Mucosa of descending colon (tissue), 3 donors: ENCODE measurements at regions not wholly inside any gene's neighbourhood (a gene's known extent, or its start where the extent isn't known, plus 50 kb on each side); places are given as distances from the start of the nearest gene placed in this dataset.

ENCODE experiments used
- ATAC-seq: fragments of 200-7000 bp; cut with Tn5 transposase; one replicate; pipeline ENCODE4 v1.9.1; 2020; ENCODE audit warnings: mild to moderate bottlenecking, moderate library complexity
- DNase-seq, 3 donors: peaks; one replicate each; pipeline ENCODE4 v3.0.0-alpha.2; 2020
- H3K36me3 ChIP-seq: fragments of 200-600 bp; one replicate; pipeline ENCODE4 v1.8.0; 2021; ENCODE audit warnings: low read depth, mild to moderate bottlenecking
- H3K4me1 ChIP-seq: fragments of 200-600 bp; one replicate; pipeline ENCODE4 v1.8.0; 2021; ENCODE audit warnings: low read depth, mild to moderate bottlenecking
- H3K4me3 ChIP-seq: fragments of 200-600 bp; one replicate; pipeline ENCODE4 v1.8.0; 2021; ENCODE audit warnings: mild to moderate bottlenecking
- H3K9me3 ChIP-seq: fragments of 200-600 bp; one replicate; pipeline ENCODE4 v1.8.0; 2021; ENCODE audit warnings: mild to moderate bottlenecking
- CTCF ChIP-seq: fragments of 200-600 bp; IDR thresholded peaks from one replicate; pipeline ENCODE4 v1.8.0; 2022; ENCODE audit warnings: antibody characterized with exemption, mild to moderate bottlenecking
- intact Hi-C, 2 donors: fragments of 100-400 bp; cut with DNase I in 1 of 2; cut with micrococcal nuclease in 1 of 2; formaldehyde crosslinking; loops; one replicate each; pipeline versions ENCODE4 v1.11.0 to v1.11.1; 2022; cut with DNase I, micrococcal nuclease
- donor health status: DM: no; HTN: no; CAD: no; lungs with moderate emphysema.
- donor health status: DM: no; HTN: no; CAD: no.
- donor health status: DM: no; HTN: yes; CAD: no.

DNA sequence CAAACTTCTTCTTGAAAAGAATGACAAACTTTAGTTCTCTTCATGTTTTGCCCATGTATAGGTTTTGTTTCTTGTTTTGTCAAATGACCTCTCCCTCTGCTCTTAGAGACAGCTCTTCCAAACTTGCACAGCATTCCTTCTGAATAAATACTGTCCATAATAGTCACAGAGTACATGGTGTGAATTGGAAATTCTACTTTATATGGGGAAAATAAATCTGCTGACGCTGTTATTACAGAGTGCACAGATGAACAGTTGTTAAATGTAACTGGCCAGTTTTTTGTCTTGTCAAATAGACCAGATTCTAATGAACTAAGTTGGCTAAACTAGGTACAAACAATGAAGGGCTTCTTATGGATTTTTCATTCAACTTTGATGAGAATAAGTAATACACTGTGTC, 115.8 kb upstream of the DTNA start:
- ATAC-seq: peak; percentile 30
- H3K4me3 ChIP-seq: no peak overlapping the region
- TF ChIP-seq CTCF: no peak

GRCh38 chr18:34595690-34596089, 114.4 kb upstream of the DTNA start:
- no peaks in the 10 kb centered on the region for H3K4me1 ChIP-seq
- H3K9me3 ChIP-seq: no peaks in the 10 kb centered on the region
- TF ChIP-seq CTCF: no peak
- H3K36me3 ChIP-seq: no peaks in the 10 kb centered on the region
- ATAC-seq (no peak), DNase-seq (no peak)
- intact Hi-C loops: loop anchor here in 1 of 2 donors (10.0 kb wide), 1 partner anchor 189 kb away; no protein-coding TSS in a partner anchor
- H3K4me3 ChIP-seq: no peak overlapping the region

More for the DNA sequence above, 115.8 kb upstream of the DTNA start:
- no peaks in the 10 kb centered on the region for H3K4me1 ChIP-seq
- intact Hi-C loops: loop anchor here in 1 of 2 donors (10.0 kb wide), 1 partner anchor 191 kb away; no protein-coding TSS in a partner anchor
- no peaks in the 10 kb centered on the region for H3K36me3 ChIP-seq
- no peaks in the 10 kb centered on the region for H3K9me3 ChIP-seq
- no peak for DNase-seq

DNA sequence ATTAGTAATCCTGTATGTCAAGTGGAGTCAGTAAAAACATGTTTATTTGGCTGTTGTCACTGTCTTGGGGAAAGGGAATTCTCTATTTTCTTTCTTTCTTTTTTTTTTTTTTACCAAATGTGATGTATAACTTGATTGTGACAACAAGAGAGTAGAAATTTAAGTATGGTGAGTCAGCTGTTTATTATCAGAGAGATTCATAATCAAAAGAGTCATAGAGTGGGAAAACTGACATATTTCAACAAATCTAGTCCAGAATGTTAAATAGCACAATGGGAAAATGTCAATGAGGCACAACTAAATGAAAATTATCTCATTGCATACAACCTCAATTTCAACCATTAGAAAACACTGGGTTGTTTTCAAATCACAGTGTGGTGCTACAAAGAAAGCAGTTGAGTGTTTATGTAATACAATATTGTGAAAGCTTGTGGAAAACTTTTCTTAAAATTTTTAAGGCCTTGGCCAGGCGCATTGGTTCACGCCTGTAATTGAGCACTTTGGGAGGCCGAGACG, 111.9 kb upstream of the DTNA start:
- DNase-seq (no peak), ATAC-seq (no peak)
- Histone ChIP-seq H3K4me1 (no peaks in the 10 kb centered on the region), H3K36me3 (no peaks in the 10 kb centered on the region), H3K9me3 (no peaks in the 10 kb centered on the region), H3K4me3 (no peak overlapping the region)
- TF ChIP-seq CTCF: no peak
- intact Hi-C loops: loop anchor here in 1 of 2 donors (10.0 kb wide), 1 partner anchor 187 kb away; no protein-coding TSS in a partner anchor

DNA sequence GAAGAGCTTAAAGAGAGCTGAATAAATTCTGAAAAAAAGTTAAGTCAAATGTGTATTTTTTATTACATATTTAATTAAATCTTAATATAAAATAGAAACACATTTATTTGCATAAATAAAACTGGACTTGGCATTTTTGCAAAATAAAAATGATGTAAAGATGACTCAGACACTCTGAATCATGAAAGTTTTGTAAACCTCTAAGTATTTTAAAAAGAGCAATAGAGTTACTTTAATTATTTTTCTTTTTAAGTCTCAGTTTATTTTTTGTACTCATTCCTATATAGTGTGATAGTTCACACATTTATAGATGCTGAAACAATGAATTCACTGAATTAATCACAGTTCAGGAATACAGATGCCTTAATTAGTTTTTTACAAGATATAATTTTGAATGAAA, 109.9 kb upstream of the DTNA start:
- Histone ChIP-seq H3K36me3 (no peaks in the 10 kb centered on the region), H3K4me1 (no peaks in the 10 kb centered on the region), H3K9me3 (no peaks in the 10 kb centered on the region), H3K4me3 (no peak overlapping the region)
- DNase-seq: no peak
- TF ChIP-seq CTCF: no peak
- ATAC-seq: no peak
- intact Hi-C loops: no loop called here

- no peaks in the 10 kb centered on the region for H3K9me3 ChIP-seq
- H3K36me3 ChIP-seq: no peaks in the 10 kb centered on the region
- no peak for ATAC-seq
- no peaks in the 10 kb centered on the region for H3K4me1 ChIP-seq
- no peak for DNase-seq
- intact Hi-C loops: no loop called here
- H3K4me3 ChIP-seq: no peak overlapping the region
- no peak for TF ChIP-seq CTCF
Measured at GRCh38 chr18:34600874-34601656, 109.0 kb upstream of the DTNA start.
